HG03432 (cell line): ENCODE measurements at regions not wholly inside any gene's neighbourhood (a gene's known extent, or its start where the extent isn't known, plus 50 kb on each side); places are given as distances from the start of the nearest gene placed in this dataset.
"Not testable (repeated sequence)": the region's sequence is repeated elsewhere in the genome, so short reads cannot be mapped to it uniquely, and the experiment has no call there.

ENCODE experiments used
- ATAC-seq: cut with Tn5 transposase; IDR thresholded peaks from one replicate; pipeline ENCODE4 v1.9.1; 2021; ENCODE audit warnings: mild to moderate bottlenecking, moderate library complexity; ENCODE audit not compliant: unreplicated experiment

- no peak for ATAC-seq
Observed at GRCh38 chrX:87078231-87078630, 439.4 kb upstream of the KLHL4 start.

GRCh38 chrX:87098477-87098876 lies 419.1 kb upstream of the KLHL4 start:
- ATAC-seq, result no peak

DNA sequence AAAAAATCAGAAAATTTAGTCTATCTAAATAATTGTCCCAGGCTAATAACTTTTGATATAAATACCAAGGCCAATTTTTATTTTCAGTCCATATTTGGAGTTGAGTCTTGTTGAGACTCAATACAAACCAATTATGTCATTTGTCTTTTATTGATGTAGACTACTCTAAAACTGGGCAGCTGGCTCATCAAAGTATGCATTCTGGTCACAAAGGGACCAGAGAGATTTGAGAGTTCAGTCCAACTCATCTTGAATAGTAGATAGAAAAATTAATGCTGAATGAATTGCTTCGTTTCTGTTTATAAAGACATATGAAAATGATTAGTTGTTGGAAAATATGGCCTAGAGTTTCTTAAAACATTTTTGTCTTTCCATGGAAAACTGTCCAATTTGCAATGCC lies 412.5 kb upstream of the KLHL4 start:
- ATAC-seq, result no peak

DNA sequence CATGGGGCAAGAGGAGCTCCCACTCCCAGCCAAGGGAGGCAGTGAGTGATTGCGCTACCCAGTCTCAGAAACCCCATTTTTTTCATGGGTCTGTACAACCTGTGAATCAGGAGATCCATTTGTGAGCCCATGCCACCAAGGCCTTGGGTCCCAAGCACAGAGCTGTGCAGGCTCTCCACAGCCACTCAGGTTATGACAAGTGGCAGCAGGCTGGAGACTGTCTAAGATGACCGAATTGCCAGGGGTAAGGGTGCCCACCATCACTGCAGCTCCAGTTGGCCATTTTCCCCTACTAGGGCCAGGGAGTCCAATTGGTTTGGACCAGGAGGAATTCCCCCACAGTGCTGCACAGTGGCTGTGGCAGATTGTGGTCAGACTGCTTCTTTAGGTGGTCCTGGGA lies 407.5 kb upstream of the KLHL4 start:
- ATAC-seq, result no peak

- no peak for ATAC-seq
Observed at GRCh38 chrX:87140800-87141483, 376.7 kb upstream of the KLHL4 start.

GRCh38 chrX:87160435-87161010 lies 357.1 kb upstream of the KLHL4 start:
- no peak for ATAC-seq

DNA sequence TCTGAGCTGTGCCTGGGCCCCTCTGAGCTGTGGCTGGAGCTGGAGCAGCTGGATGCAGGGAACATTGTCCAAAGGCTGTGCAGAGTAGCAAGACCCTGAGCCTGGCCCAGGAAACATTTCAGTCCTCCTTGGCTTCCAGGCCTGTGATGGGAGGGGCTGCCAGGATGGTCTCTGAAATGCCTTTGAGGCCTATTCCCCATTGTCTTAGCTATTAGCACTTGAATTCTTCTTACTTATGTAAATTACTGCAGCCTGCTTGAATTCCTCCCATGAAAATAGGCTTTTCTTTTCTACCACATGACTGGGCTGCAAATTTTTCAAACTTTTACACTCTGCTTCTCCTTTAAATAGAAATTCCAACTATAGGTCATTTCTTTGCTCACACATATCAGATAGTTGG lies 349.8 kb upstream of the KLHL4 start:
- ATAC-seq, result no peak

DNA sequence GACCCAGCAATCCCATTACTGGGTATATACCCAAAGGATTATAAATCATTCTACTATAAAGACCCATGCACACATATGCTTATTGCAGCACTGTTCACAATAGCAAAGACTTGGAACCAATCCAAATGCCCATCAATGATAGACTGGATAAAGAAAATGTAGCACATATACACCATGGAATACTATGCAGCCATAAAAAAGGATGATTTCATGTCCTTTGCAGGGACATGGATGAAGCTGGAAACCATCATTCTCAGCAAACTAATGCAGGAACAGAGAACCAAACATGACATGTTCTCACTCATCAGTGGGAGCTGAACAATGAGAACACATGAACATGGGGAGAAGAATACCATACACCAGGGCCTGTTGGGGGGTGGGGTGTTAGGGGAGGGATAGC lies 339.6 kb upstream of the KLHL4 start:
- not testable (repeated sequence) for ATAC-seq
